BJ (cell line): ENCODE measurements at regions not wholly inside any gene's neighbourhood (a gene's known extent, or its start where the extent isn't known, plus 50 kb on each side); places are given as distances from the start of the nearest gene placed in this dataset.

Source experiments
- CTCF ChIA-PET: fragments of 350-600 bp; formaldehyde crosslinking; extraction: SDS; loops from one replicate; lab custom pipeline; 2021; ENCODE audit warnings: antibody characterized with exemption, inconsistent platforms; lab: Yijun Ruan, JAX
- POLR2A ChIA-PET: fragments of 300-600 bp; sonication (Branson Sonifier 250); formaldehyde crosslinking; extraction: SDS; loops from one replicate; lab custom pipeline; 2021; ENCODE audit warnings: antibody characterized with exemption; lab: Charles Lee
- DNase-seq: peaks from one replicate; pipeline ENCODE4 v3.0.0-alpha.2; 2011; ENCODE audit warnings: low read depth
- H3K27me3 ChIP-seq: 2 replicates; pipeline ENCODE4 v1.6.0; 2011; ENCODE audit warnings: low read length; ENCODE audit not compliant: control insufficient read depth, insufficient read depth
- H3K36me3 ChIP-seq: 2 replicates; pipeline ENCODE4 v1.5.1; 2011; ENCODE audit warnings: low read length; ENCODE audit not compliant: control insufficient read depth, insufficient read depth
- H3K4me3 ChIP-seq: 2 replicates; pipeline ENCODE4 v1.5.1; 2011; ENCODE audit warnings: low read depth, mild to moderate bottlenecking, control low read depth, low read length
- TF ChIP-seq, protein P1 (sequence below): IDR thresholded peaks from 2 replicates; pipeline ENCODE4 v1.5.1; 2011; ENCODE audit warnings: low read depth, mild to moderate bottlenecking, control low read depth, inconsistent platforms, low read length, moderate library complexity; ENCODE audit not compliant: insufficient read depth

DNA sequence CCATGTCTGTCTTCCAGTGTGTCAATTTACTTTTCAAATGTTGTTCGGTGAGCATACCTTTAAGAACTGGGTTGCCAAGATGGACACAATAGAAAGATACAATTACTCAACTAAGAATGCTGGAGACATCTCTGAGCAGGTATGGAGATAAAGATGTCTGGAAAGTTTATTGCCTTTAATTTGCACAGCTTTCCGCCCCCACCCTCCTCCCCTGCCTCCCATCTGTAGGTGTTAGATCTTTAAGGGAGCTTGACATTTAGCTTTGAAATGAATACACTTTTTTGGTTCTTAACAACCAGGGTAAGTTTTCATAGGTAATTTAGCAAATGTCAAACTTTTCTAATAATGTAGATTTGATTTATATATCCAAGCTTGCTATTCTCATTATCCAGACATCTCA lies 104.4 kb downstream of the BTBD3 start:
- CTCF ChIA-PET, result interaction anchor here (1.8 kb wide), 1 partner anchor 10 kb away, joined by 4 read pairs; no protein-coding TSS in a partner anchor
- TF ChIP-seq, protein P1, sequence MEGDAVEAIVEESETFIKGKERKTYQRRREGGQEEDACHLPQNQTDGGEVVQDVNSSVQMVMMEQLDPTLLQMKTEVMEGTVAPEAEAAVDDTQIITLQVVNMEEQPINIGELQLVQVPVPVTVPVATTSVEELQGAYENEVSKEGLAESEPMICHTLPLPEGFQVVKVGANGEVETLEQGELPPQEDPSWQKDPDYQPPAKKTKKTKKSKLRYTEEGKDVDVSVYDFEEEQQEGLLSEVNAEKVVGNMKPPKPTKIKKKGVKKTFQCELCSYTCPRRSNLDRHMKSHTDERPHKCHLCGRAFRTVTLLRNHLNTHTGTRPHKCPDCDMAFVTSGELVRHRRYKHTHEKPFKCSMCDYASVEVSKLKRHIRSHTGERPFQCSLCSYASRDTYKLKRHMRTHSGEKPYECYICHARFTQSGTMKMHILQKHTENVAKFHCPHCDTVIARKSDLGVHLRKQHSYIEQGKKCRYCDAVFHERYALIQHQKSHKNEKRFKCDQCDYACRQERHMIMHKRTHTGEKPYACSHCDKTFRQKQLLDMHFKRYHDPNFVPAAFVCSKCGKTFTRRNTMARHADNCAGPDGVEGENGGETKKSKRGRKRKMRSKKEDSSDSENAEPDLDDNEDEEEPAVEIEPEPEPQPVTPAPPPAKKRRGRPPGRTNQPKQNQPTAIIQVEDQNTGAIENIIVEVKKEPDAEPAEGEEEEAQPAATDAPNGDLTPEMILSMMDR, result no peak

DNA sequence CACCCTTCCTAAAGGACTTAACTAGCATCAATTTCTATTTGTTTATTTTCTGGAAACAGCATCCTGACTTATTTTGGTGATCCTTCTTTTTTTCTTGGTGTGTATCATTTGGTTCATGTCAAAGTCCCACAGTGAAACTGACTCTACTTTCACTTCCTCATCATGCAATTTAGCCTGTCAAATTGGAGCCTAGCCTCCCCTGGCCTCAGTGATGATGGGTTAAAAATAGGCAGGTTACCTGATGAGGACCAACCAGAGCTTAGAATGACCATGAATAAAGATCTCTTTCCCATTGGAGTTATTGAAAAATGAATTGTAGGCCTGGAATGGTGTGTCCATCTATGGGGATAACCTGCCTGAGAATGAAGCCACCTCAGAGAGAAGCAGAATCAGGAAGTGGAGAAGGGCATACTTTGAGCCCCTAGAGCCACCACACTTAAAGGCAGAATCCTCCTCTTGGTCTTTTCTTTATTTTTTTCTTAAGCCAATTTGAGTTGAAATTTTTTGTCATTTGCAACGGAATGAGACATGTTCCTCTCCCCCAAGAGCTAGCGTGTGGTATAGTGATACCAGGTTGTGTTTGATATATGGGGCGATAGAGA lies 105.6 kb downstream of the BTBD3 start:
- H3K4me3 ChIP-seq, result no peak overlapping the region
- no peaks in the 10 kb centered on the region for H3K36me3 ChIP-seq
- no peaks in the 10 kb centered on the region for H3K27me3 ChIP-seq
- no peak for DNase-seq
- ChIA-PET CTCF (no interaction called here), POLR2A (no interaction called here)
- TF ChIP-seq, protein P1, result no peak

More for the DNA sequence above, 104.4 kb downstream of the BTBD3 start:
- no peak overlapping the region for H3K4me3 ChIP-seq
- DNase-seq, result no peak
- no peaks in the 10 kb centered on the region for H3K27me3 ChIP-seq
- H3K36me3 ChIP-seq, result no peaks in the 10 kb centered on the region
- POLR2A ChIA-PET, result no interaction called here

DNA sequence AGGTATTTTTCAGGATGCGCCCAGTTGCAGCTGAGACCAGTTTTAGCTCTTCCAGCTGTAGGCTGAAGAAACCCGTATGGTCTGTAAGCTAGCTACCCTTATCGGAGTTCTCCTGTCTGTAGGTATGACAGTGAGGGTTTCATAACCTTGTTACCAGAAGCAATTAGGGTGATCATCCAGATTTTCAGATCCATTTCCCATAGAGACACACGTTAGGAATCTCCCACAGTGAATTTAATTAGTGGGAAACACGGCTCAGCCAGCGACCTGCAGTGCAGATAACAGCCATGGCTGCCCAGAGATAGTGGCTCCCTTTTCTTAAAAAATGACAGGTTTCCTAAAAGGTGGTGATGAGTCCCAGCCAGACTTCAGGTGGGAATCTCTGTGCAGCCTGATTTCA lies 111.1 kb downstream of the BTBD3 start:
- Histone ChIP-seq H3K27me3 (no peaks in the 10 kb centered on the region), H3K4me3 (no peak overlapping the region), H3K36me3 (no peaks in the 10 kb centered on the region)
- TF ChIP-seq, protein P1, result no peak
- no peak for DNase-seq
- POLR2A ChIA-PET, result no interaction called here
- CTCF ChIA-PET, result interaction anchor here (0.7 to 1.1 kb wide), 3 partner anchors 16 to 25 kb away, joined by 3 to 5 read pairs (median 3); no protein-coding TSS in a partner anchor

DNA sequence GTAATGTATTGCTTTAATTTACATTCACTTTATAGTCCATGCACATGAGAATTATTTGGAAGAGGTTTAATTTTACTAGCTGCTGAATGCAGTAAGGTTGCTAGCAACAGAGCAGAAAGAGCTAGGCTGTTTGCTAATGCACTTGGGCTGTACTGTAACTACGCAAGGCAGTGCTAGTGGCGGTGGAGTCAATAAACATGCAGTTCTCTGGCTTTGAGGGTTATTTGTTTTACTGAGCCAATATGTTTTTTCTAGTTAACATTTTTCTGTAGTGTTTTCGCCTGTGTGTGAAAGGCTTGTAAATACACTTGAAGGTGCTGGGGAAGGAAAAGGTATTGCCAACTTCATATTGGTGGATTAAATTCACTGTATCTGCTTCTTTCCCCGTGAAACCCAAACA lies 112.8 kb downstream of the BTBD3 start:
- TF ChIP-seq, protein P1, result no peak
- DNase-seq, result no peak
- Histone ChIP-seq H3K4me3 (no peak overlapping the region), H3K27me3 (no peaks in the 10 kb centered on the region), H3K36me3 (no peaks in the 10 kb centered on the region)
- ChIA-PET POLR2A (no interaction called here), CTCF (no interaction called here)

DNA sequence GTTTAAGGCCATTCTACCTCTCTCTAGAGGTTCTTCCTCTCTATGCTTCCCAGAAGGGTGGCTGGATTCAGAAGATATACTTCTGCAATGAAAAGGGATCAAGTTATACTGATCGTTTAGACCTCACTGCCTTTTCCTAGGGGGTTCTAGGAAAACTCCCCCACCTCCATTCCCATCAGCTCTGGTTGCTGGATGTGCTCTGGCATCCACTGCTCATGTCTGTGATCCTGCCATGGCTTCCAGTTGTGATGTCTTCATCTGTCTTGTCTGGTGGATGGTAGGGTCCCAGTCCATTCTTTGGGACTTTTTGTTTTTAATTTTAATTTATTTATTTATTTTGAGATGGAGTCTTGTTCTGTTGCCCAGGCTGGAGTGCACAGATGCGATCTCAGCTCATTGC lies 118.4 kb downstream of the BTBD3 start:
- ChIA-PET CTCF (no interaction called here), POLR2A (no interaction called here)
- Histone ChIP-seq H3K27me3 (no peaks in the 10 kb centered on the region), H3K4me3 (no peak overlapping the region), H3K36me3 (no peaks in the 10 kb centered on the region)
- no peak for DNase-seq
- TF ChIP-seq, protein P1, result no peak
